GM21528 (cell line): ENCODE measurements at regions not wholly inside any gene's neighbourhood (a gene's known extent, or its start where the extent isn't known, plus 50 kb on each side); places are given as distances from the start of the nearest gene placed in this dataset.
"Not testable (repeated sequence)": the region's sequence is repeated elsewhere in the genome, so short reads cannot be mapped to it uniquely, and the experiment has no call there.

Experiments used
- ATAC-seq: cut with Tn5 transposase; IDR thresholded peaks from one replicate; pipeline ENCODE4 v1.9.1; 2021; ENCODE audit warnings: mild to moderate bottlenecking, moderate library complexity; ENCODE audit not compliant: unreplicated experiment, low FRiP score

DNA sequence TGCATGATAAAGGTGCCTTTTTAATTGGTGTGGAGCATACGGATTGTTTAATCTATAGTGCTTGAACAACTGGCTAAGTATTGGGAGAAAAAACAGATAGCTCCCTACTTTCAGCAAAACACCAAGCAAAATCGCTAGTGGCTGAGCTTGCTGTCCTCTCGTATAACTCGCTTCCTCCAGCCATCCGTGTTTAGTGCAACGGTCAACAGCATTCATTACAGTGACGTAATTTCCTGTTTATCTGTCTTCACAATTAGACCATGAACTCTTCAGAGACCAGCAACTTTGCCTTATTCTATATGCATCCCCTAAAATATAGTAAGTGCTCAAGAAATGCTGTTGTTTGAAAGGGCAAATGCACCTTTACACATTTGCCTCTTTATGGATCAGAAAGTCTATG lies 511.9 kb downstream of the HAPSTR1 start:
- ATAC-seq, result no peak

- no peak for ATAC-seq
These were observed 516.2 kb downstream of the HAPSTR1 start for GRCh38 chr16:9607515-9608230.

- ATAC-seq, result no peak
These were observed 519.3 kb downstream of the HAPSTR1 start for GRCh38 chr16:9610727-9611126.

- ATAC-seq, result no peak
These were observed 520.8 kb downstream of the HAPSTR1 start for GRCh38 chr16:9612267-9612666.

GRCh38 chr16:9614389-9614788 lies 522.9 kb downstream of the HAPSTR1 start:
- no peak for ATAC-seq

DNA sequence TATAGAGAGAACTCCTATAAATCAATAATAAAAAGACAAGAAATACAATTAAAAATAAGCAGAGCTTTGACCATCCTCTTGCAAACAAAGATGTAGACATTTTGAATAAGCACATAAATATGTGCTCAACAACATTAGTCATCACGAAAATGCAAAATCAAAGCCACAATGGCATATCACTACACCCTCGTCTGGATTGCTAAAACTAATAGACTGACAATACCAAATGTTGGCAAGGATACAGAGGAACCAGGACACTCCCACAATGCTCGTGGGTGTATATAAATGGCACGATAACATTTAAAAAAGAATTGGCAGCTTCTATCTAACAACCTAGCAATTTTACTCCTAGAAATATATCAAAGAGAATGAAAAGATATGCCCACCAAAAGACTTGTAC lies 530.8 kb downstream of the HAPSTR1 start:
- ATAC-seq, result no peak

GRCh38 chr16:9625122-9625521 lies 533.7 kb downstream of the HAPSTR1 start:
- ATAC-seq, result no peak

DNA sequence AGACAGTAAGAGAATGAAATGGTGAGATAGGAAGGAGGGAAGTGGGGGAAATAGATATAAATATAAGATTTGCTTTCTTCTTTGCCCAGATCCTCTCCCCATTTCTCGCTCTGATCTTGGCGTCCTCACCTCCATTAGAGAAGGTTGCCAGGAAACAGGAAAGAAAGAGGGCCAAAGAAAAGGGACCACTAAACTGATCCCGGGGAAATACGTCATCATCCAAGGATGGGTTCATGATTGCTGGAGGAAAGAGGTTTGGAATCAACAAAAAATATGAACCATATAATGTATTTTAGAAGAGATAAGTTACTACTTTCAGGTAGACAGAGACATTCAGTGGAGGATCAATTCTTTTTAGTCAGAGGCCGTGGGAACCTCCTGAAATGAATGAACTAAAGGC lies 536.0 kb downstream of the HAPSTR1 start:
- ATAC-seq, result no peak

GRCh38 chr16:9630119-9630518 lies 538.7 kb downstream of the HAPSTR1 start:
- ATAC-seq, result no peak

DNA sequence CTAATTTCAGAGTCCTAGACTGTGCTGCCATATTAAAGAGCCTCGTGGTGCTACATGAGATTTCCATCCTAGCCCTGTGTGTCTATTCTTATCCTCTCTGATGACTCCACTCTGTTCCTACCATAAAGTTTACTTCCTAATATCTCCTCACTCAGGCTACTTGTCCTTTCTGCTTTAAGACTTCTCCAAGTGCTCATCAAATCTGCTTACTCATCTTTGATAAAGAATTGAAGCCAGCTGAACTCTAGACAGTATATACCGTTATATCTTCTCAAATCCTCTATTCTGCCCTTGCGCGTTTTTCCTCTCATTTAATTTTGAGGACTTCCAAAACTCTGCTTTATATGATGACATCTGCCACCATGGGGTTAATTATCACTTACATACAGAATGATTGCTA lies 539.5 kb downstream of the HAPSTR1 start:
- ATAC-seq, result no peak

- no peak for ATAC-seq
These were observed 542.4 kb downstream of the HAPSTR1 start for GRCh38 chr16:9633844-9634243.

DNA sequence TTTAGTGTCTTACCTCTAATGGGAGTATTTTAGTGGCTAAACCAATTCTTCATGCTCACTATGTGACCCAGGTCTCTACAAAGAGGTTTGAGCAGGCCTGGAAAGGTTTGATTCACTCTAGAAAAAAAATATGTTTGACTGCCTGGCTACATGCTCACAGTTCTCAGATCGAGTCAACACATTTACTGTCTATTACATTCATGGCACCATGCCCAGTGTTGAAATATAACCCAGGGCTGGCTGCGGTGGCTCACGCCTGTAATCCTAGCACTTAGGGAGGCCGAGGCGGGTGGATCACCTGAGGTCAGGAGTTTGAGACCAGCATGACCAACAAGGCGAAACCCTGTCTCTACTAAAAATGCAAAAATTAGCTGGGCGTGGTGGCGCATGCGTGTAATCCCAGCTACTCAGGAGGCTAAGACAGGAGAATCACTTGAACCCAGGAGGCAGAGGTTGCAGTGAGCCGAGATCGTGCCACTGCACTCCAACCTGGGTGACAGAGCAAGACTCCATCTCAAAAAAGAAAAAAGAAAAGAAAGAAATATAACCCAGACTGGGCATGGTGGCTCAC lies 543.8 kb downstream of the HAPSTR1 start:
- not testable (repeated sequence) for ATAC-seq

- ATAC-seq, result no peak
These were observed 538.0 kb downstream of the GRIN2A start for GRCh38 chr16:9644258-9644657.

- ATAC-seq, result no peak
These were observed 536.3 kb downstream of the GRIN2A start for GRCh38 chr16:9645911-9646310.

- no peak for ATAC-seq
These were observed 534.1 kb downstream of the GRIN2A start for GRCh38 chr16:9647981-9648701.

- ATAC-seq, result no peak
These were observed 531.9 kb downstream of the GRIN2A start for GRCh38 chr16:9650284-9650683.

DNA sequence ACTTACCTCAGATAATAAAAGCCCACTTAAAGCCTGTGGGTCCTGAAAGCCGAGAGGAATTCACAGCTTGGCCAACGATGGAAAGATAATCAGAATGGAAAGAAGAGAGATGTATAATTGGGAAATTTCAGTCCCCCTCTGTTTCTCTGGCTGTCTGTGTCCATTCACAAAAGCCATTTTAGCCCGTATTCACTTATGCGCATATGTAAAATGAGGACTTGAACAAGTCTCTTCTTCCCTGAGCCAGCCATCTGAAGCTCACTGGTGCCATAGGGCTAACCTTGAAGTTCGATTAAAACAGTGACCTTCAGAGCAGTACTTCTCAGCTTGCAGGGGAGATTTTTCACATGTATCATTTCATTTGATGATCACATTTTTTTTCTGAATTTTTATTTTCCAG lies 527.2 kb downstream of the GRIN2A start:
- ATAC-seq, result no peak

GRCh38 chr16:9657641-9658040 lies 524.6 kb downstream of the GRIN2A start:
- no peak for ATAC-seq

DNA sequence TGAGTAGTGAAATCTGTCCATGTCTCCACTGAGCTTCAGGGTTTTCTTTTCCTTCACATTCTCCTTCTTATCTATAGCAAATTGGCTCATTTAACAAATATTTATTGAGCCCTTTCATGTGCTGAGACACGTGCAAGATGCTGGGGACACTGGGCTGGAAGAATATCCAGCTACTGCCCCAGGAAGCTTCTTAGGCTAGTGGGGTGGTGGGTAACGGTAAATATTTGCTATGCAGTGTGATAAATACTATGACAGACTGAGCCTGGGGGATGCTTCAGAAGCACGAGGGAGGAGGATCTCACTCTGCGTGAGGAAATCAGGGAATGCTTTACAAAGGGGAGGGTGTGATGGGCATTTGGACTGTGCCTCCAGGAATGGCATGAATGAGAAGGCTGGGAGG lies 524.1 kb downstream of the GRIN2A start:
- no peak for ATAC-seq

DNA sequence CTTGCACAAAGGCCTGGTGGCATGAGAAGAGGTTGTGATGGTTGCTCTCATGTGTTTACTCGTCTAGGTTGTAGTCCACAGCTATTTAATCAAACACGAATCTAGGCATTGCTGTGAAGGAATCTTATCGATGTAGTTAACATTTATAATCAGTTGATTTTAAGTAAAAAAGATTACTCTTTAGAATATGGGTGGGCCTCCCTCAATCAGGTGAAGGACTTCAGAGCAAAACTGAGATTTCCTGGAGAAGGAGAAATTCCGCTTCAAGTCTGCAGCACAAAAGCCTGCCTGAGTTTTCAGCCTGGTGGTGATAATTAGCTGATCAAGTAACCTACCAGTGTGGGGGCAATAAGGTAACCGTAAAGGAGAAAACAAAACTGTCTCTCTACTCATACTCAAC lies 523.6 kb downstream of the GRIN2A start:
- no peak for ATAC-seq

- ATAC-seq, result no peak
These were observed 521.3 kb downstream of the GRIN2A start for GRCh38 chr16:9660898-9661297.
